ENCODE measurements at regions not wholly inside any gene's neighbourhood (a gene's known extent, or its start where the extent isn't known, plus 50 kb on each side); places are given as distances from the start of the nearest gene placed in this dataset.
A peak's percentile ranks its signal among the peaks of the same experiment; 100 is the strongest.

DNA sequence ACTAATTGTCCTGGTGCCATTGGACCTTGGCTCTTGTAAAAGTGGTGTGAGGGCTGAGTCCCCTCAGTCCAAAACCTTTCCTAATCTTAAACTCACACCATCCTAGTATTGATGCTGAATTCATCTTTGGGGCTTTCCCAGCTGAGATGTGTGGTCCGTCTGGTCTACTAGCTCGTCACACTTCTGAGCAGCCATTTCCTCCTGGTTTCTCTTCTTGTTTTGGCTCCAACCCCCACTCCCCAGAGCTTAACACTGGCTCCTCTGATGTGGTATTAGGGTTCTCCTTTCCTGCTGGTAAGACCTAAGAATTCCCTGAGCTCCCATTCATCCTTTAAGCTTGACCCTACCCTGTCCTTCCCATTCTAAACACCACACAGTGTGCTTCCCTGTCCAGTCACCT lies 900.6 kb downstream of the VRK1 start:
- TF ChIP-seq, protein P1, sequence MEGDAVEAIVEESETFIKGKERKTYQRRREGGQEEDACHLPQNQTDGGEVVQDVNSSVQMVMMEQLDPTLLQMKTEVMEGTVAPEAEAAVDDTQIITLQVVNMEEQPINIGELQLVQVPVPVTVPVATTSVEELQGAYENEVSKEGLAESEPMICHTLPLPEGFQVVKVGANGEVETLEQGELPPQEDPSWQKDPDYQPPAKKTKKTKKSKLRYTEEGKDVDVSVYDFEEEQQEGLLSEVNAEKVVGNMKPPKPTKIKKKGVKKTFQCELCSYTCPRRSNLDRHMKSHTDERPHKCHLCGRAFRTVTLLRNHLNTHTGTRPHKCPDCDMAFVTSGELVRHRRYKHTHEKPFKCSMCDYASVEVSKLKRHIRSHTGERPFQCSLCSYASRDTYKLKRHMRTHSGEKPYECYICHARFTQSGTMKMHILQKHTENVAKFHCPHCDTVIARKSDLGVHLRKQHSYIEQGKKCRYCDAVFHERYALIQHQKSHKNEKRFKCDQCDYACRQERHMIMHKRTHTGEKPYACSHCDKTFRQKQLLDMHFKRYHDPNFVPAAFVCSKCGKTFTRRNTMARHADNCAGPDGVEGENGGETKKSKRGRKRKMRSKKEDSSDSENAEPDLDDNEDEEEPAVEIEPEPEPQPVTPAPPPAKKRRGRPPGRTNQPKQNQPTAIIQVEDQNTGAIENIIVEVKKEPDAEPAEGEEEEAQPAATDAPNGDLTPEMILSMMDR (IDR thresholded peaks at IDR 0.05; ENCODE audit: control extremely low read depth, extremely low read depth) = no peak
- Histone ChIP-seq H3K4me3 (no peak overlapping the region), H3K36me3 (ENCODE audit: control insufficient read depth in 4 of 4, insufficient read depth in 4 of 4, low read length in 4 of 4) (no peaks in the 10 kb centered on the region), H3K27ac (ENCODE audit: low read depth in 1 of 2, low read length in 1 of 2) (no peak overlapping the region), H3K27me3 (ENCODE audit: control insufficient read depth in 3 of 3, insufficient read depth in 3 of 3, low read length in 2 of 3) (no peaks in the 10 kb centered on the region), H3K9me3 (ENCODE audit: control insufficient read depth in 4 of 4, insufficient read depth in 3 of 4, low read length in 3 of 4) (peaks cover 0 to 7% (median 2%) of the 10 kb centered on the region in 4 donors), H3K9ac (ENCODE audit: insufficient read depth in 1 of 2, low read length in 2 of 2) (no peak overlapping the region), H3K4me1 (ENCODE audit: control insufficient read depth in 5 of 5, insufficient read depth in 5 of 5, low read length in 5 of 5) (no peaks in the 10 kb centered on the region)
- DNase-seq (no peak), ATAC-seq (ENCODE audit: insufficient read depth, low FRiP score) (no peak)
- 60 to 75% methylated on average over 2 of the region's 2 CpGs for WGBS, 2 donors

DNA sequence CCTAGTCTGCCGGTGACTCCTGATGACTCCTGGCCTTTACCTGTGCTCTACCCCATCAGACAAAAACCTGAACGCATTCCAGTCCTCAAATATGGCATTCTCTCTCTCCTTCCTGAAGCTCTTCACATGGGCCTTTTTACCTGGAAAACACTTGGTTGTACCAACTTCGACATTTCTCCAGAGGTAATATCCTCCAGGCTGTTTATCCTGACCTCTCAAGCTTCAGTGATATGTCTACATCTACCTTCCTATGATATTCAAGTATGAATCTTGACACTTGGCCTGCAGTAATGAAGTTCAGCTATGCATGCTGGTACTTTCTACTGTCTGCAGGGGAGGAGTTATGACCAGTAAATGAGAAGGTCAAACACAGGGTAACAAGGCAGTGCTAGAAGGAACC lies 901.8 kb downstream of the VRK1 start:
- Histone ChIP-seq H3K9ac (ENCODE audit: insufficient read depth in 1 of 2, low read length in 2 of 2) (no peak overlapping the region), H3K27me3 (ENCODE audit: control insufficient read depth in 3 of 3, insufficient read depth in 3 of 3, low read length in 2 of 3) (no peaks in the 10 kb centered on the region), H3K4me1 (ENCODE audit: control insufficient read depth in 5 of 5, insufficient read depth in 5 of 5, low read length in 5 of 5) (peaks cover 0 to 3% (median 0%) of the 10 kb centered on the region in 5 donors), H3K9me3 (ENCODE audit: control insufficient read depth in 4 of 4, insufficient read depth in 3 of 4, low read length in 3 of 4) (peaks cover 0 to 7% (median 3%) of the 10 kb centered on the region in 4 donors), H3K4me3 (no peak overlapping the region), H3K27ac (ENCODE audit: low read depth in 1 of 2, low read length in 1 of 2) (no peak overlapping the region), H3K36me3 (ENCODE audit: control insufficient read depth in 4 of 4, insufficient read depth in 4 of 4, low read length in 4 of 4) (no peaks in the 10 kb centered on the region)
- TF ChIP-seq, protein P1 (IDR thresholded peaks at IDR 0.05; ENCODE audit: control extremely low read depth, extremely low read depth) = no peak
- WGBS, 2 donors = 78 to 82% methylated on average over 3 of the region's 3 CpGs
- no peak for DNase-seq
- no peak for ATAC-seq (ENCODE audit: insufficient read depth, low FRiP score)

DNA sequence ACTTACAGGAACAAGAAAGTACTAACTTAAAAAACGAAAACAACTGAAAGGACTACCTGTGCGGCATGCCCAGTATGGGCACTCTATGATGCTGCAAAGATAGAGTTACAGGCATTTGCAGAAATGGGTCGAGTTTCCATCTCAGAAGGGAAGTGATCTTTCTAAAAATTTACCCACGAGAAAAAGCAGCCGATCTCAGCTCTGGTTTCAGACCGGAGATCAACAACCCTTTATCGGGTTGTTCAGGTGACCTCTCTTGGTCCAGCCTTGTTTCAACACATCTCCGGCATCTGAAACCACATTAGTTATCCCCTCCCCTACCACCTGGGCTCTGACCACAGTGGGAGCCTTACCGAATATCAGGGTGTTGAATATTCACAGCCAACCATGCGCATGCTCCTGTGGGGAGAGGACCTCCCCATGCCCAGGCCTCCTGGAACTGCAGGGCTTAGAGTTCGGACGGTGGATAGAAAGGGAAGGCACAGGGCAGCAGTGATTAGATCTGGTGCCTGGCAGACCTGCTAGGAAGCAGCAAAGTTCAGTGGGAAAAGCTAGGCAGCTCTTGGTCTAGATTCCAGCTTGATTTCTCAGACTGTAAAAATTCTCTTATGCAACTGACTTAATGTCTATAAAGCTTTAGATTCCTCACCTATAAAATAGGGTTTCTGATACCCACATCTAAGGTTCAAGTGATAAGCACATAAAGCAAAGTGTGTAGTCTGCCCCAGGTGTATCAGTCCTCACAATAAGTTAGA lies 906.0 kb downstream of the VRK1 start:
- peak overlapping the region in 1 of 2 donors; percentile 1 for H3K27ac ChIP-seq (ENCODE audit: low read depth in 1 of 2, low read length in 1 of 2)
- DNase-seq (no peak), ATAC-seq (ENCODE audit: insufficient read depth, low FRiP score) (no peak)
- H3K9ac ChIP-seq (ENCODE audit: insufficient read depth in 1 of 2, low read length in 2 of 2) = no peak overlapping the region
- H3K9me3 ChIP-seq (ENCODE audit: control insufficient read depth in 4 of 4, insufficient read depth in 3 of 4, low read length in 3 of 4) = peaks cover 0 to 7% (median 2%) of the 10 kb centered on the region in 4 donors
- 72 to 73% methylated on average over 12 of the region's 12 CpGs for WGBS, 2 donors
- peaks cover 0 to 6% (median 0%) of the 10 kb centered on the region in 5 donors for H3K4me1 ChIP-seq (ENCODE audit: control insufficient read depth in 5 of 5, insufficient read depth in 5 of 5, low read length in 5 of 5)
- H3K4me3 ChIP-seq = no peak overlapping the region
- H3K27me3 ChIP-seq (ENCODE audit: control insufficient read depth in 3 of 3, insufficient read depth in 3 of 3, low read length in 2 of 3) = no peaks in the 10 kb centered on the region
- H3K36me3 ChIP-seq (ENCODE audit: control insufficient read depth in 4 of 4, insufficient read depth in 4 of 4, low read length in 4 of 4) = no peaks in the 10 kb centered on the region
- TF ChIP-seq, protein P1 (IDR thresholded peaks at IDR 0.05; ENCODE audit: control extremely low read depth, extremely low read depth) = no peak

All from lung (tissue), 11 donors.